ENCODE measurements at regions not wholly inside any gene's neighbourhood (a gene's known extent, or its start where the extent isn't known, plus 50 kb on each side); places are given as distances from the start of the nearest gene placed in this dataset.

GRCh38 chr2:52539026-52539970 lies 1228.3 kb upstream of the CHAC2 start:
- H3K4me3 ChIP-seq (ENCODE audit: control insufficient read depth, low read depth, low read length) = no peak overlapping the region
- no peak for DNase-seq (ENCODE audit: low read depth)
- no peak for TF ChIP-seq CTCF (conservative IDR thresholded peaks at IDR 0.05; ENCODE audit: control insufficient read depth, insufficient read depth, low read depth, low read length)

GRCh38 chr2:52537588-52537987 lies 1230.0 kb upstream of the CHAC2 start:
- DNase-seq (ENCODE audit: low read depth) = no peak
- TF ChIP-seq CTCF (conservative IDR thresholded peaks at IDR 0.05; ENCODE audit: control insufficient read depth, insufficient read depth, low read depth, low read length) = no peak
- H3K4me3 ChIP-seq (ENCODE audit: control insufficient read depth, low read depth, low read length) = no peak overlapping the region

GRCh38 chr2:52536929-52537460 lies 1230.6 kb upstream of the CHAC2 start:
- DNase-seq (ENCODE audit: low read depth) = no peak
- no peak overlapping the region for H3K4me3 ChIP-seq (ENCODE audit: control insufficient read depth, low read depth, low read length)
- no peak for TF ChIP-seq CTCF (conservative IDR thresholded peaks at IDR 0.05; ENCODE audit: control insufficient read depth, insufficient read depth, low read depth, low read length)

- no peak overlapping the region for H3K4me3 ChIP-seq (ENCODE audit: control insufficient read depth, low read depth, low read length)
- TF ChIP-seq CTCF (conservative IDR thresholded peaks at IDR 0.05; ENCODE audit: control insufficient read depth, insufficient read depth, low read depth, low read length) = no peak
- no peak for DNase-seq (ENCODE audit: low read depth)
Observed at GRCh38 chr2:52532956-52533355, 1234.6 kb upstream of the CHAC2 start.

GRCh38 chr2:52526735-52527134 lies 1240.9 kb upstream of the CHAC2 start:
- TF ChIP-seq CTCF (conservative IDR thresholded peaks at IDR 0.05; ENCODE audit: control insufficient read depth, insufficient read depth, low read depth, low read length) = no peak
- DNase-seq (ENCODE audit: low read depth) = no peak
- no peak overlapping the region for H3K4me3 ChIP-seq (ENCODE audit: control insufficient read depth, low read depth, low read length)

GRCh38 chr2:52520644-52521043 lies 1247.0 kb upstream of the CHAC2 start:
- no peak overlapping the region for H3K4me3 ChIP-seq (ENCODE audit: control insufficient read depth, low read depth, low read length)
- DNase-seq (ENCODE audit: low read depth) = no peak
- TF ChIP-seq CTCF (conservative IDR thresholded peaks at IDR 0.05; ENCODE audit: control insufficient read depth, insufficient read depth, low read depth, low read length) = no peak
